ENCODE measurements at regions not wholly inside any gene's neighbourhood (a gene's known extent, or its start where the extent isn't known, plus 50 kb on each side); places are given as distances from the start of the nearest gene placed in this dataset.

DNA sequence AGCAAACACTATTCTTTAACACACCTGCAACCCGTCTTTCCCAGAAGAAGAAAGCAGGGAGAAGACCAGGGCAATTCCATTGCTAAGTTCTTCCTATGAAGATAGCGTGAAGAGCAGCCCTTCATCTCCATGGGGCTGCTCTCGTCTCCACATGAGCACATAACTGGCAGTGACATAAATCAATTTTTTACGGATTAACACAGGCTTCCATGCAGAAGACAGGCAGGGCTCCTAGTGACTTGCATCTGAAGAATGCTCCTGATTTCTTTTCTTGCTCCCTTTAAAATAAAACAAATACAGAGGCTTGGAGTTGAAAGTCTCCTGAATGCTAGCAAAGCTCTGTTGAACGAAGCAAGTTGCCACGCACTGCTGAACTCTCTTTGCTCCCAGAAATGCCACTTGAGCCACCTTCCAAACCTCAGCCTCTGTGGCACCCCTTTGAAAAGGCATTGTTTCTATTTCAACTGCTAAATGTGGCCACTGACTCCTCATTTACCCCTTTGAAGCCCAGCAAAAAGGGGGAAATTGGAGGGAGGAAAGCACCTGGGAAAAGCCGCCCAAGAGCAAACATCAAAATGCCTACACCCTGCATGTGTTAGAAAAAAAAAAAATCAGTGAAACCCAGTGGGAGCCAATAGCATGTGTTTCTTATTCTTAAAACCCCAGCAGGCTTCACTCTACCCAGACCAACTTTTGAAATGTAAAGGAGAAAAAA, 383.7 kb downstream of the IDS start:
- Histone ChIP-seq H3K4me1 (ENCODE audit: control insufficient read depth in 2 of 2, insufficient read depth in 1 of 2, low read depth in 1 of 2, low read length in 2 of 2) (no peaks in the 10 kb centered on the region), H3K18ac (ENCODE audit: low read length) (no peak overlapping the region), H3K9me3 (replicated peaks in 1 of 2; ENCODE audit: control insufficient read depth in 2 of 2, insufficient read depth in 1 of 2, low read depth in 1 of 2, low read length in 2 of 2) (no peaks in the 10 kb centered on the region), H3K79me1 (ENCODE audit: low read depth, low read length) (no peaks in the 10 kb centered on the region), H2AFZ (ENCODE audit: low read length) (no peak overlapping the region), H2BK15ac (ENCODE audit: low read length) (no peak overlapping the region), H3K4me2 (ENCODE audit: insufficient read depth, low read length, poor library complexity, severe bottlenecking) (no peak overlapping the region), H3K4me3 (ENCODE audit: low read length in 2 of 2) (no peak overlapping the region), H3K9ac (ENCODE audit: low read depth, low read length, poor library complexity) (no peak overlapping the region), H4K8ac (ENCODE audit: low read depth, low read length) (no peak overlapping the region), H3K27me3 (ENCODE audit: control insufficient read depth in 3 of 3, insufficient read depth in 3 of 3, low read depth in 1 of 3, low read length in 3 of 3) (no peaks in the 10 kb centered on the region), H2BK5ac (ENCODE audit: low read length) (no peak overlapping the region), H3K27ac (replicated peaks; ENCODE audit: low read length) (no peak overlapping the region), H4K91ac (ENCODE audit: low read depth, low read length, poor library complexity) (no peak overlapping the region), H3K23ac (ENCODE audit: low read depth, low read length, poor library complexity) (no peak overlapping the region), H3K36me3 (replicated peaks in 1 of 2; ENCODE audit: control insufficient read depth in 2 of 2, insufficient read depth in 2 of 2, low read length in 2 of 2) (no peaks in the 10 kb centered on the region), H2BK120ac (ENCODE audit: low read depth, low read length) (no peak overlapping the region), H2BK12ac (ENCODE audit: low read length) (no peak overlapping the region), H3K14ac (ENCODE audit: low read length) (no peak overlapping the region), H3K4ac (ENCODE audit: low read length) (no peak overlapping the region), H2AK5ac (ENCODE audit: low read depth, low read length) (no peak overlapping the region)
- no peak for DNase-seq (ENCODE audit: low spot score)
- WGBS, 2 donors (ENCODE audit: extremely low coverage in 2 of 2, insufficient read length in 2 of 2, insufficient replicate concordance in 1 of 2): no CpG with 5 or more reads among the region's 7 CpGs

DNA sequence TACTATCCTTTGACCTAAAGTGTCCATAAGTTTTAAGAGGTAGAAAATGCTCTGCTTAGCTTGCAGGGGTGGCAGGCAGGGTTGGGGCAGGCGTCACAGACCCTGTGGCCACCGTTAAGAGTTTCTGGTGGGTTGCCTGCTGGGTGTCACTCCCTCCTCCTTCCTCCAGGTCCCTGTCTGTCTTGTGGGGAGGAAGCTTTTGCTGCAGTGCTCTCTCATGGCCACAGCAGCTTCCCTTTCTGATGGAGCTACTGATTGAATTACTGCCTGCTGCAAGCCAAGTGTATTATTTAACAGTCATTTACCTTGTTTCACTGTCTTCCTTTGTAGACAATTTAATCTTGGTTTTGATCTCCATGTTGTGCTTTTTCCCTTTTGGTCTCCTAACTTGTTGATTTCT, 384.6 kb downstream of the IDS start:
- H3K27ac ChIP-seq (replicated peaks; ENCODE audit: low read length): no peak overlapping the region
- no peak overlapping the region for H3K4ac ChIP-seq (ENCODE audit: low read length)
- no peaks in the 10 kb centered on the region for H3K79me1 ChIP-seq (ENCODE audit: low read depth, low read length)
- no peak overlapping the region for H4K8ac ChIP-seq (ENCODE audit: low read depth, low read length)
- H2BK5ac ChIP-seq (ENCODE audit: low read length): no peak overlapping the region
- no peak overlapping the region for H3K4me2 ChIP-seq (ENCODE audit: insufficient read depth, low read length, poor library complexity, severe bottlenecking)
- H3K4me3 ChIP-seq (ENCODE audit: low read length in 2 of 2): no peak overlapping the region
- H2BK120ac ChIP-seq (ENCODE audit: low read depth, low read length): no peak overlapping the region
- no peak overlapping the region for H2AK5ac ChIP-seq (ENCODE audit: low read depth, low read length)
- H3K36me3 ChIP-seq (replicated peaks in 1 of 2; ENCODE audit: control insufficient read depth in 2 of 2, insufficient read depth in 2 of 2, low read length in 2 of 2): no peaks in the 10 kb centered on the region
- no peak overlapping the region for H3K18ac ChIP-seq (ENCODE audit: low read length)
- no peaks in the 10 kb centered on the region for H3K9me3 ChIP-seq (replicated peaks in 1 of 2; ENCODE audit: control insufficient read depth in 2 of 2, insufficient read depth in 1 of 2, low read depth in 1 of 2, low read length in 2 of 2)
- H3K27me3 ChIP-seq (ENCODE audit: control insufficient read depth in 3 of 3, insufficient read depth in 3 of 3, low read depth in 1 of 3, low read length in 3 of 3): no peaks in the 10 kb centered on the region
- no peak overlapping the region for H3K14ac ChIP-seq (ENCODE audit: low read length)
- no CpG with 5 or more reads among the region's 2 CpGs for WGBS, 2 donors (ENCODE audit: extremely low coverage in 2 of 2, insufficient read length in 2 of 2, insufficient replicate concordance in 1 of 2)
- H4K91ac ChIP-seq (ENCODE audit: low read depth, low read length, poor library complexity): no peak overlapping the region
- no peaks in the 10 kb centered on the region for H3K4me1 ChIP-seq (ENCODE audit: control insufficient read depth in 2 of 2, insufficient read depth in 1 of 2, low read depth in 1 of 2, low read length in 2 of 2)
- H3K9ac ChIP-seq (ENCODE audit: low read depth, low read length, poor library complexity): no peak overlapping the region
- no peak overlapping the region for H3K23ac ChIP-seq (ENCODE audit: low read depth, low read length, poor library complexity)
- H2BK15ac ChIP-seq (ENCODE audit: low read length): no peak overlapping the region
- no peak for DNase-seq (ENCODE audit: low spot score)
- no peak overlapping the region for H2AFZ ChIP-seq (ENCODE audit: low read length)
- H2BK12ac ChIP-seq (ENCODE audit: low read length): no peak overlapping the region

GRCh38 chrX:149114874-149115273, 390.2 kb downstream of the IDS start:
- no peak overlapping the region for H2AFZ ChIP-seq (ENCODE audit: low read length)
- no peak overlapping the region for H3K4me2 ChIP-seq (ENCODE audit: insufficient read depth, low read length, poor library complexity, severe bottlenecking)
- no peak overlapping the region for H2BK15ac ChIP-seq (ENCODE audit: low read length)
- no peaks in the 10 kb centered on the region for H3K27me3 ChIP-seq (ENCODE audit: control insufficient read depth in 3 of 3, insufficient read depth in 3 of 3, low read depth in 1 of 3, low read length in 3 of 3)
- H3K4me3 ChIP-seq (ENCODE audit: low read length in 2 of 2): no peak overlapping the region
- no peak overlapping the region for H3K9ac ChIP-seq (ENCODE audit: low read depth, low read length, poor library complexity)
- H3K9me3 ChIP-seq (replicated peaks in 1 of 2; ENCODE audit: control insufficient read depth in 2 of 2, insufficient read depth in 1 of 2, low read depth in 1 of 2, low read length in 2 of 2): no peaks in the 10 kb centered on the region
- H2BK120ac ChIP-seq (ENCODE audit: low read depth, low read length): no peak overlapping the region
- H3K23ac ChIP-seq (ENCODE audit: low read depth, low read length, poor library complexity): no peak overlapping the region
- no peak overlapping the region for H3K4ac ChIP-seq (ENCODE audit: low read length)
- no peak overlapping the region for H3K14ac ChIP-seq (ENCODE audit: low read length)
- no peaks in the 10 kb centered on the region for H3K36me3 ChIP-seq (replicated peaks in 1 of 2; ENCODE audit: control insufficient read depth in 2 of 2, insufficient read depth in 2 of 2, low read length in 2 of 2)
- H4K91ac ChIP-seq (ENCODE audit: low read depth, low read length, poor library complexity): no peak overlapping the region
- no peak overlapping the region for H3K27ac ChIP-seq (replicated peaks; ENCODE audit: low read length)
- H3K79me1 ChIP-seq (ENCODE audit: low read depth, low read length): no peaks in the 10 kb centered on the region
- H3K18ac ChIP-seq (ENCODE audit: low read length): no peak overlapping the region
- no peaks in the 10 kb centered on the region for H3K4me1 ChIP-seq (ENCODE audit: control insufficient read depth in 2 of 2, insufficient read depth in 1 of 2, low read depth in 1 of 2, low read length in 2 of 2)
- H2BK5ac ChIP-seq (ENCODE audit: low read length): no peak overlapping the region
- DNase-seq (ENCODE audit: low spot score): no peak
- H2BK12ac ChIP-seq (ENCODE audit: low read length): no peak overlapping the region
- no peak overlapping the region for H4K8ac ChIP-seq (ENCODE audit: low read depth, low read length)
- H2AK5ac ChIP-seq (ENCODE audit: low read depth, low read length): no peak overlapping the region
- WGBS, 2 donors (ENCODE audit: extremely low coverage in 2 of 2, insufficient read length in 2 of 2, insufficient replicate concordance in 1 of 2): no CpG with 5 or more reads among the region's 4 CpGs

GRCh38 chrX:149114001-149114400, 391.1 kb downstream of the IDS start:
- H3K23ac ChIP-seq (ENCODE audit: low read depth, low read length, poor library complexity): no peak overlapping the region
- no peak overlapping the region for H4K91ac ChIP-seq (ENCODE audit: low read depth, low read length, poor library complexity)
- H3K18ac ChIP-seq (ENCODE audit: low read length): no peak overlapping the region
- WGBS, 2 donors (ENCODE audit: extremely low coverage in 2 of 2, insufficient read length in 2 of 2, insufficient replicate concordance in 1 of 2): no CpG with 5 or more reads among the region's 15 CpGs
- no peak overlapping the region for H2AFZ ChIP-seq (ENCODE audit: low read length)
- H3K4me3 ChIP-seq (ENCODE audit: low read length in 2 of 2): no peak overlapping the region
- no peak overlapping the region for H4K8ac ChIP-seq (ENCODE audit: low read depth, low read length)
- H3K9me3 ChIP-seq (replicated peaks in 1 of 2; ENCODE audit: control insufficient read depth in 2 of 2, insufficient read depth in 1 of 2, low read depth in 1 of 2, low read length in 2 of 2): no peaks in the 10 kb centered on the region
- no peak overlapping the region for H3K4ac ChIP-seq (ENCODE audit: low read length)
- H3K36me3 ChIP-seq (replicated peaks in 1 of 2; ENCODE audit: control insufficient read depth in 2 of 2, insufficient read depth in 2 of 2, low read length in 2 of 2): no peaks in the 10 kb centered on the region
- H3K79me1 ChIP-seq (ENCODE audit: low read depth, low read length): no peaks in the 10 kb centered on the region
- no peak overlapping the region for H2BK15ac ChIP-seq (ENCODE audit: low read length)
- no peak overlapping the region for H2AK5ac ChIP-seq (ENCODE audit: low read depth, low read length)
- H3K9ac ChIP-seq (ENCODE audit: low read depth, low read length, poor library complexity): no peak overlapping the region
- no peaks in the 10 kb centered on the region for H3K27me3 ChIP-seq (ENCODE audit: control insufficient read depth in 3 of 3, insufficient read depth in 3 of 3, low read depth in 1 of 3, low read length in 3 of 3)
- DNase-seq (ENCODE audit: low spot score): no peak
- H3K27ac ChIP-seq (replicated peaks; ENCODE audit: low read length): no peak overlapping the region
- H3K14ac ChIP-seq (ENCODE audit: low read length): no peak overlapping the region
- H2BK12ac ChIP-seq (ENCODE audit: low read length): no peak overlapping the region
- H3K4me2 ChIP-seq (ENCODE audit: insufficient read depth, low read length, poor library complexity, severe bottlenecking): no peak overlapping the region
- H3K4me1 ChIP-seq (ENCODE audit: control insufficient read depth in 2 of 2, insufficient read depth in 1 of 2, low read depth in 1 of 2, low read length in 2 of 2): no peaks in the 10 kb centered on the region
- H2BK5ac ChIP-seq (ENCODE audit: low read length): no peak overlapping the region
- H2BK120ac ChIP-seq (ENCODE audit: low read depth, low read length): no peak overlapping the region

Data from neuronal stem cell (in vitro differentiated cells).